Astrocyte of the spinal cord (primary cell): ENCODE measurements at regions not wholly inside any gene's neighbourhood (a gene's known extent, or its start where the extent isn't known, plus 50 kb on each side); places are given as distances from the start of the nearest gene placed in this dataset.
"Not testable (repeated sequence)": the region's sequence is repeated elsewhere in the genome, so short reads cannot be mapped to it uniquely, and the experiment has no call there.

ENCODE experiments used
- DNase-seq: peaks from one replicate; pipeline ENCODE4 v3.0.0; 2011; ENCODE audit warnings: low read depth, low spot score
- H3K4me3 ChIP-seq: 2 replicates; pipeline ENCODE4 v1.5.1; 2011; ENCODE audit warnings: low read depth, mild to moderate bottlenecking, low read length, moderate library complexity
- CTCF ChIP-seq: IDR thresholded peaks from 2 replicates; pipeline ENCODE4 v1.5.1; 2012; ENCODE audit warnings: low read depth, mild to moderate bottlenecking, low read length, inconsistent platforms
- in situ Hi-C: cut with HindIII; loops from 2 replicates; pipeline ENCODE4 v1.10.0; 2017; ENCODE audit warnings: low sequenced_read_pairs

DNA sequence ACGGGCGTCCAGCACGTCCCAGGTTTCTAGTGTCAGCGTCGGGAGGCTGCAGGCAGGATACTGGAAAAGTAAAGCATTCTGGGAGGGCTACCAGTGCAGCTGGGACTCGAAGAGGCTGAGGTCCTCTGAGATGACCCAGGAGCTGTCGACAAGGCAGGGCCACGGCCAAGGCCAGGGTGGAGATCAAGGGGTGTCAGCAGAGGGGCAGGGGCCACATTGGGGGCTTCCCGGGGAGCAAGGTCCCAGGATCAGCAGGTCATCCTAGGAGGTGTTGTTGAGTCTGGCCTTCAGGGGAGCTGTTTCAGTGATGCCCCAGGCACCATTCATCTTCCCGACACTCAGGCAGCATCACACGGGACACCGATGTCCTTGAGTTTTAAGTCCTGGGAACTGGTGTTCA is 377.8 kb upstream of the SFSWAP start:
- in situ Hi-C loops = no loop called here
- DNase-seq = no peak
- TF ChIP-seq CTCF = no peak
- H3K4me3 ChIP-seq = no peak overlapping the region

GRCh38 chr12:131333621-131334440 is 377.1 kb upstream of the SFSWAP start:
- DNase-seq = no peak
- no peak for TF ChIP-seq CTCF
- H3K4me3 ChIP-seq = no peak overlapping the region
- in situ Hi-C loops = no loop called here

DNA sequence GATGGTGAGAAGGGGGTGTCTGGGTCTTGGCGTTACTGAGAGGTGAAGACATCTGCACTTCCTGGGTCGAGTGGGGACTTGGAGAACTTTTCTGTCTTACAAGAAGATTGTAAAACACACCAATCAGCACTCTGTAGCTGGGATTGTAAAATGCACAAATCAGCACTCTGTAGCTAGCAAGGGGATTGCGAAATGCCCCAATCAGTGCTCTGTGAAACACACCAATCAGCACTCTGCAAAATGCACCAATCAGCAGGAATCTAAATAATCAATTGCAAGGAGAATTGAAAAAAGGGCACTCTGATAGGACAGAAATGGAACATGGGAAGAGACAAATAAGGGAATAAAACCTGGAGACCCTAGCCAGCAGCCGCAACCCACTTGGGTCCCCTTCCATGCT is 376.1 kb upstream of the SFSWAP start:
- in situ Hi-C loops = no loop called here
- TF ChIP-seq CTCF = no peak
- no peak overlapping the region for H3K4me3 ChIP-seq
- DNase-seq = no peak

DNA sequence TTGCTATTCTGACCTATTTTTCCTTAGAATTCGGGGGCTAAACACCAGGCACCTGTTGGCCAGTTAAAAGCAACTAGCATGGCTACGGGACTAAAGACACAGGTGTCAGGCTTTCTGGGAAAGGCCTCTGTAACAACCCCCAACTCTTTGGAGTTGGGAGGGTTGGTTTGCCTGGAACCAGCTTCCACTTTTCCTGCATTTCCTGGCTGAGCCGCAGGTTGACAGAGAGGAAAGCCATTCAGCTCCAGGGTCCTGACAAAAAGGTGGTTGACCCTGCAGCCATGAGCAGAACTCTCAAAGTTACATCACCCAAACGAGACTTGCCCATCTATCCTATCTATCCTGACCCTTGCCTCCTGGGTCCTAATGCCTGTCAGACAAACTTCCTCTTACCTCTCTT is 375.4 kb upstream of the SFSWAP start:
- no peak overlapping the region for H3K4me3 ChIP-seq
- in situ Hi-C loops = no loop called here
- DNase-seq = no peak
- no peak for TF ChIP-seq CTCF

DNA sequence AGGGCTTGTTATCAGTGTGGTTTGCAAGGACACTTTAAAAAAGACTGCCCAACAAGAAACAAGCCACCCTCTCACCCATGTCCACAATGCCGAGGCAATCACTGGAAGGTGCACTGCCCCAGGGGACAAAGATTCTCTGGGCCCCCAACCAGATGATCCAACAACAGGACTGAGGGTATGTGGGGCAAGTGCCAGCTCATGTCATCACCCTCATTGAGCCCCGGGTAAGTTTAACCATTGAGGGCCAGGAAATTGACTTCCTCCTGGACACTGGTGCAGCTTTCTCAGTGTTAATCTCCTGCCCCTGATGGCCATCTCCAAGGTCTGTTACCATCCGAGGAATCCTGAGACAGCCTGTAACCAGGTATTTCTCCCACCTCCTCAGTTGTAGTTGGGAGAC is 373.0 kb upstream of the SFSWAP start:
- DNase-seq, H3K4me3 ChIP-seq, in situ Hi-C loops: not testable (repeated sequence)

DNA sequence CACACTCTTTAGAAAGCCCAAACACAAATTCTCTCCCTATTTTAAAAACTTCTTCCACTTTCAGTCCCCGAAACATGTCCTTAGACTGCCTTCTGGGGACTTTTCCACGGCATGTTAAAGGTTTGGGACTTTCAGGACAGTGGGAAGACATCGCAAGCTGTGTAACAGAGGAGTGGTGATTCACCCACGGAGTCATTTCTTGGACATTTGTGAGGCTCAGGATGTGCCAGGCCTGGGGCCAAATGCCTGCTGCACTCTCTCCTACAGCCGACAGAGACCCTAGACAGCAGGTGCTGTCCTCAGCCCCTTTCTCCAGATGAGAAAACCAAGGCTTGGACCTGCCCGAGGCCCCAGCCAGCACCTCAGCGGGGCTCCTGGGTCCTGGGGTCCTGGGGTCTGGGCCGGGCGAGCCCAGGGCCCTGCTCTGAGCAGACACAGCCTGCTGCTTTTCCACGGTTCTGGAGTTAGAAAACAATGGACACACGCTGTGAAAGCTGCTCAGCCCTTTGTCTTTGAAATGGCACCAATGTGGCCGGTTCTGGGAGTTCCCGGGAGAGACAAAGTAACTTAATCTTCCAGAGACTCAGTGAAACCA is 370.2 kb upstream of the SFSWAP start:
- TF ChIP-seq CTCF = no peak
- no peak for DNase-seq
- in situ Hi-C loops = no loop called here
- no peak overlapping the region for H3K4me3 ChIP-seq

DNA sequence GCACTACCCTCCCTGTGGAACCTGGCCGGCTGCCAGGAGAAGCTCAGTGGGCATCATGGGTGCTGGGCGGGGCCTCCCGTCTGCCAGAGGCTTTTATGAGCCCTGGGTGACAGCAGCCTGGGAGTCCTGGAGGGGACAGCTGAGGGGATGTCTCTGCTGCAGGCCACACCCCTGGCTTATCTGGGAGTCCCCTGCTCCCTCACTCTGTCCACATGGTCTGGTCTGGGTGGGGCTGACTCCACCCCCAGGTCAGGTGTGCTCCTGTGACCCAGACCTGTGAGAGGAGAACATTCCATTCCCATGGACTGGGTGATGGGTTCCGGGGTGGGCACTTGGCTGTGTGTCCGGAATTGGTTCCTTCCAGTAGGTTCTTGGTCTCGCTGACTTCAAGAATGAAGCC is 369.3 kb upstream of the SFSWAP start:
- DNase-seq, in situ Hi-C loops, H3K4me3 ChIP-seq: not testable (repeated sequence)

- DNase-seq, in situ Hi-C loops, H3K4me3 ChIP-seq: not testable (repeated sequence)
These were observed 367.5 kb upstream of the SFSWAP start for GRCh38 chr12:131343436-131343835.

- in situ Hi-C loops, H3K4me3 ChIP-seq, DNase-seq: not testable (repeated sequence)
These were observed 366.0 kb upstream of the SFSWAP start for GRCh38 chr12:131344715-131345520.
